Activated naive CD4-positive, alpha-beta T cell treated with anti-CD3 and anti-CD28 coated beads, Interleukin-2, amount 50 U/mL, for 72 hours (primary cell): ENCODE measurements at regions not wholly inside any gene's neighbourhood (a gene's known extent, or its start where the extent isn't known, plus 50 kb on each side); places are given as distances from the start of the nearest gene placed in this dataset.
"Not testable (repeated sequence)": the region's sequence is repeated elsewhere in the genome, so short reads cannot be mapped to it uniquely, and the experiment has no call there.

Experiments used
- ATAC-seq, 2 donors: fragments of 150-1000 bp; cut with Tn5 transposase; 2 replicates each; pipeline ENCODE4 v1.10.0; 2021; ENCODE audit warnings: mild to moderate bottlenecking in 2 of 2, moderate library complexity in 2 of 2
- DNase-seq, 2 donors: peaks; one replicate each; pipeline ENCODE4 v3.0.0; 2021 to 2022; ENCODE audit warnings: low spot score in 2 of 2
- H3K27ac Mint-ChIP-seq, 2 donors: one replicate each; pipeline ENCODE4 v1.8.0; 2022; ENCODE audit warnings: mild to moderate bottlenecking in 2 of 2, mixed read lengths in 2 of 2
- H3K36me3 Mint-ChIP-seq, 2 donors: one replicate each; pipeline ENCODE4 v1.8.0; 2022; ENCODE audit warnings: mixed read lengths in 2 of 2
- H3K9me3 Mint-ChIP-seq, 2 donors: one replicate each; pipeline ENCODE4 v1.8.0; 2022; ENCODE audit warnings: mixed read lengths in 2 of 2

GRCh38 chr9:110006657-110007056, 201.3 kb downstream of the C9orf152 start:
- Mint-ChIP-seq H3K9me3 (peaks cover 21 to 33% of the 10 kb centered on the region in 2 donors), H3K27ac (no peak overlapping the region)
- ATAC-seq: no peak

GRCh38 chr9:110007477-110008270, 200.3 kb downstream of the C9orf152 start:
- peaks cover 11 to 50% of the 10 kb centered on the region in 2 donors for H3K36me3 Mint-ChIP-seq
- DNase-seq: no peak
- ATAC-seq: peak in 1 of 2 donors; percentile 7
- peaks cover 20 to 32% of the 10 kb centered on the region in 2 donors for H3K9me3 Mint-ChIP-seq
- H3K27ac Mint-ChIP-seq: no peak overlapping the region

More at GRCh38 chr9:110006657-110007056, 201.3 kb downstream of the C9orf152 start:
- H3K36me3 Mint-ChIP-seq: peaks cover 11 to 52% of the 10 kb centered on the region in 2 donors
- DNase-seq: no peak

GRCh38 chr9:110008663-110009062, 199.3 kb downstream of the C9orf152 start:
- ATAC-seq: no peak

GRCh38 chr9:110011628-110012320, 196.2 kb downstream of the C9orf152 start:
- ATAC-seq: no peak
- H3K27ac Mint-ChIP-seq: no peak overlapping the region

More at GRCh38 chr9:110008663-110009062, 199.3 kb downstream of the C9orf152 start:
- Mint-ChIP-seq H3K27ac (no peak overlapping the region), H3K9me3 (peaks cover 10 to 25% of the 10 kb centered on the region in 2 donors), H3K36me3 (peaks cover 11 to 40% of the 10 kb centered on the region in 2 donors)
- DNase-seq: no peak

GRCh38 chr9:110013064-110013463, 194.9 kb downstream of the C9orf152 start:
- Mint-ChIP-seq H3K36me3 (peaks cover 0 to 5% of the 10 kb centered on the region in 2 donors), H3K27ac (no peak overlapping the region), H3K9me3 (peaks cover 0 to 3% of the 10 kb centered on the region in 2 donors)
- no peak for DNase-seq
- ATAC-seq: no peak

More at GRCh38 chr9:110011628-110012320, 196.2 kb downstream of the C9orf152 start:
- Mint-ChIP-seq H3K36me3 (peaks cover 0 to 11% of the 10 kb centered on the region in 2 donors), H3K9me3 (peaks cover 0 to 7% of the 10 kb centered on the region in 2 donors)
- DNase-seq: no peak

- peaks cover 0 to 3% of the 10 kb centered on the region in 2 donors for H3K9me3 Mint-ChIP-seq
- ATAC-seq (peak; percentile 68 to 81), DNase-seq (no peak)
- peaks cover 0 to 5% of the 10 kb centered on the region in 2 donors for H3K36me3 Mint-ChIP-seq
- no peak overlapping the region for H3K27ac Mint-ChIP-seq
Measured at GRCh38 chr9:110015759-110016158, 192.2 kb downstream of the C9orf152 start.

- Mint-ChIP-seq H3K27ac (no peak overlapping the region), H3K9me3 (peaks cover 0 to 3% of the 10 kb centered on the region in 2 donors), H3K36me3 (peaks cover 0 to 5% of the 10 kb centered on the region in 2 donors)
- DNase-seq: no peak
- peak in 1 of 2 donors; percentile 65 for ATAC-seq
Measured at GRCh38 chr9:110016340-110016739, 191.6 kb downstream of the C9orf152 start.

- H3K27ac Mint-ChIP-seq, ATAC-seq, DNase-seq, H3K36me3 Mint-ChIP-seq, H3K9me3 Mint-ChIP-seq: not testable (repeated sequence)
Measured at GRCh38 chr9:110020216-110020615, 187.7 kb downstream of the C9orf152 start.

- ATAC-seq (peak; percentile 70 to 79), DNase-seq (no peak)
- Mint-ChIP-seq H3K36me3 (peaks cover 0 to 5% of the 10 kb centered on the region in 2 donors), H3K27ac (peak overlapping the region in 1 of 2 donors; percentile 15), H3K9me3 (peaks cover 0 to 3% of the 10 kb centered on the region in 2 donors)
Measured at GRCh38 chr9:110021891-110022290, 186.1 kb downstream of the C9orf152 start.

GRCh38 chr9:110023221-110023620, 184.7 kb downstream of the C9orf152 start:
- not testable (repeated sequence) for H3K9me3 Mint-ChIP-seq, ATAC-seq, H3K27ac Mint-ChIP-seq, H3K36me3 Mint-ChIP-seq, DNase-seq

- DNase-seq (no peak), ATAC-seq (no peak)
- Mint-ChIP-seq H3K36me3 (no peaks in the 10 kb centered on the region), H3K9me3 (peaks cover 0 to 8% of the 10 kb centered on the region in 2 donors), H3K27ac (no peak overlapping the region)
Measured at GRCh38 chr9:110025551-110026170, 182.3 kb downstream of the C9orf152 start.

GRCh38 chr9:110027671-110028081, 180.3 kb downstream of the C9orf152 start:
- Mint-ChIP-seq H3K27ac (no peak overlapping the region), H3K36me3 (no peaks in the 10 kb centered on the region), H3K9me3 (peaks cover 0 to 8% of the 10 kb centered on the region in 2 donors)
- ATAC-seq: no peak
- no peak for DNase-seq

- Mint-ChIP-seq H3K36me3 (no peaks in the 10 kb centered on the region), H3K9me3 (peaks cover 0 to 8% of the 10 kb centered on the region in 2 donors)
- ATAC-seq: no peak
Measured at GRCh38 chr9:110028271-110028670, 179.7 kb downstream of the C9orf152 start.

GRCh38 chr9:110028676-110029075, 179.3 kb downstream of the C9orf152 start:
- peaks cover 0 to 8% of the 10 kb centered on the region in 2 donors for H3K9me3 Mint-ChIP-seq
- no peak for DNase-seq
- no peak overlapping the region for H3K27ac Mint-ChIP-seq
- H3K36me3 Mint-ChIP-seq: no peaks in the 10 kb centered on the region
- no peak for ATAC-seq

More at GRCh38 chr9:110028271-110028670, 179.7 kb downstream of the C9orf152 start:
- no peak for DNase-seq
- no peak overlapping the region for H3K27ac Mint-ChIP-seq

- no peak for DNase-seq
- no peaks in the 10 kb centered on the region for H3K36me3 Mint-ChIP-seq
- ATAC-seq: no peak
- H3K9me3 Mint-ChIP-seq: peaks cover 0 to 8% of the 10 kb centered on the region in 2 donors
- no peak overlapping the region for H3K27ac Mint-ChIP-seq
Measured at GRCh38 chr9:110029429-110029955, 178.5 kb downstream of the C9orf152 start.

- ATAC-seq (no peak), DNase-seq (no peak)
- peaks cover 0 to 8% of the 10 kb centered on the region in 2 donors for H3K9me3 Mint-ChIP-seq
- H3K36me3 Mint-ChIP-seq: no peaks in the 10 kb centered on the region
- H3K27ac Mint-ChIP-seq: no peak overlapping the region
Measured at GRCh38 chr9:110029956-110030480, 177.9 kb downstream of the C9orf152 start.
